CD14-positive monocyte (primary cell): ENCODE measurements at regions not wholly inside any gene's neighbourhood (a gene's known extent, or its start where the extent isn't known, plus 50 kb on each side); places are given as distances from the start of the nearest gene placed in this dataset.
"Not testable (repeated sequence)": the region's sequence is repeated elsewhere in the genome, so short reads cannot be mapped to it uniquely, and the experiment has no call there.

Source experiments
- DNase-seq, 3 donors: peaks; one replicate each; pipeline ENCODE4 v3.0.0-alpha.2; 2011 to 2022
- H2AFZ ChIP-seq: 2 replicates; pipeline ENCODE4 v1.6.0; 2012; ENCODE audit warnings: mild to moderate bottlenecking, low read depth, low read length, inconsistent platforms; ENCODE audit not compliant: insufficient read depth, poor library complexity, severe bottlenecking
- H3K27ac ChIP-seq, 2 donors: 1 replicate in 1 of 2; 2 replicates in 1 of 2; pipeline ENCODE4 v1.5.1; 2012 to 2013; ENCODE audit warnings: low read length in 2 of 2, control low read depth in 1 of 2, inconsistent platforms in 1 of 2, low read depth in 1 of 2, mild to moderate bottlenecking in 1 of 2
- H3K27me3 ChIP-seq, 2 donors: one replicate each; pipeline versions ENCODE4 v1.6.0 to v1.6.1; 2011 to 2013; ENCODE audit warnings: low read length in 2 of 2; ENCODE audit not compliant: control insufficient read depth in 2 of 2, insufficient read depth in 2 of 2
- H3K36me3 ChIP-seq, 2 donors: replicated peaks in 1 of 2; 1 replicate in 1 of 2; 2 replicates in 1 of 2; pipeline versions ENCODE4 v1.5.1 to v1.6.1; 2012 to 2013; ENCODE audit warnings: low read length in 2 of 2, control low read depth in 1 of 2, inconsistent platforms in 1 of 2, mild to moderate bottlenecking in 1 of 2; ENCODE audit not compliant: insufficient read depth in 2 of 2, control insufficient read depth in 1 of 2
- H3K4me1 ChIP-seq, 2 donors: 1 replicate in 1 of 2; 2 replicates in 1 of 2; pipeline versions ENCODE4 v1.5.1 to v1.6.1; 2012 to 2013; ENCODE audit warnings: low read length in 2 of 2, control low read depth in 1 of 2, inconsistent platforms in 1 of 2, mild to moderate bottlenecking in 1 of 2, moderate library complexity in 1 of 2; ENCODE audit not compliant: insufficient read depth in 2 of 2, control insufficient read depth in 1 of 2
- H3K4me2 ChIP-seq: replicated peaks from 2 replicates; pipeline ENCODE3; 2012; ENCODE audit warnings: low read length, moderate library complexity, mild to moderate bottlenecking; ENCODE audit not compliant: poor library complexity, severe bottlenecking; ENCODE audit errors: extremely low read depth
- H3K4me3 ChIP-seq, 3 experiments: fragments of 200-600 bp in 1 of 3; sonication (generic) in 1 of 3; replicated peaks in 1 of 3; 1 replicate in 2 of 3; 2 replicates in 1 of 3; pipeline ENCODE4 v1.5.1; 2011 to 2013; ENCODE audit warnings: low read length in 3 of 3, mild to moderate bottlenecking in 3 of 3, control low read depth in 2 of 3, low read depth in 2 of 3, inconsistent platforms in 1 of 3, moderate library complexity in 1 of 3
- H3K79me2 ChIP-seq: 2 replicates; pipeline ENCODE4 v1.6.0; 2012; ENCODE audit warnings: mild to moderate bottlenecking, control low read depth, inconsistent platforms, low read length, moderate library complexity; ENCODE audit not compliant: insufficient read depth
- H3K9ac ChIP-seq: 2 replicates; pipeline ENCODE4 v1.6.0; 2017; ENCODE audit warnings: low read length, mild to moderate bottlenecking; ENCODE audit not compliant: insufficient read depth, poor library complexity, severe bottlenecking
- H3K9me3 ChIP-seq, 2 donors: replicated peaks in 1 of 2; 1 replicate in 1 of 2; 2 replicates in 1 of 2; pipeline versions ENCODE4 v1.5.1 to v1.6.1; 2012 to 2013; ENCODE audit warnings: low read length in 2 of 2, control low read depth in 1 of 2; ENCODE audit not compliant: control insufficient read depth in 1 of 2, insufficient read depth in 1 of 2
- H4K20me1 ChIP-seq: 2 replicates; pipeline ENCODE4 v1.6.0; 2012; ENCODE audit warnings: mild to moderate bottlenecking, low read length, control low read depth, moderate library complexity; ENCODE audit not compliant: insufficient read depth
- H3K27ac Mint-ChIP-seq, 7 donors: one replicate each; pipeline ENCODE4 v1.8.0; 2020; ENCODE audit warnings: mild to moderate bottlenecking in 7 of 7, mixed read lengths in 7 of 7, moderate library complexity in 6 of 7, inconsistent platforms in 2 of 7
- H3K27me3 Mint-ChIP-seq, 3 donors: one replicate each; pipeline ENCODE4 v1.8.0; 2021 to 2022; ENCODE audit warnings: low read depth in 3 of 3, mild to moderate bottlenecking in 3 of 3, mixed read lengths in 3 of 3, moderate library complexity in 3 of 3, inconsistent platforms in 1 of 3
- H3K36me3 Mint-ChIP-seq, 2 donors: one replicate each; pipeline ENCODE4 v1.8.0; 2020; ENCODE audit warnings: mixed read lengths in 2 of 2, inconsistent platforms in 1 of 2, mild to moderate bottlenecking in 1 of 2
- H3K4me1 Mint-ChIP-seq: one replicate; pipeline ENCODE4 v1.8.0; 2020; ENCODE audit warnings: mild to moderate bottlenecking, mixed read lengths
- H3K4me3 Mint-ChIP-seq, 2 donors: one replicate each; pipeline ENCODE4 v1.8.0; 2020; ENCODE audit warnings: mild to moderate bottlenecking in 2 of 2, mixed read lengths in 2 of 2, moderate library complexity in 1 of 2
- H3K9me3 Mint-ChIP-seq, 7 donors: one replicate each; pipeline ENCODE4 v1.8.0; 2020 to 2022; ENCODE audit warnings: mixed read lengths in 7 of 7, mild to moderate bottlenecking in 6 of 7, moderate library complexity in 6 of 7, inconsistent platforms in 2 of 7
- CTCF ChIP-seq: fragments of 200-600 bp; IDR thresholded peaks from one replicate; pipeline ENCODE4 v1.8.0; 2022; ENCODE audit warnings: antibody characterized with exemption, mild to moderate bottlenecking
- WGBS: methylation state at CpG from one replicate; pipeline ENCODE4 v1.1.5; 2013; ENCODE audit warnings: missing lambda C conversion rate; ENCODE audit not compliant: insufficient coverage; 5-methylcytosine and 5-hydroxymethylcytosine counted together
- intact Hi-C, 2 donors: fragments of 100-400 bp; cut with micrococcal nuclease; formaldehyde crosslinking; loops; one replicate each; pipeline versions ENCODE4 v1.15.0 to v1.15.1; 2023

GRCh38 chr1:188023206-188023605 lies 1194.5 kb downstream of the PLA2G4A start:
- Mint-ChIP-seq H3K4me1 (no peaks in the 10 kb centered on the region), H3K27ac (no peak overlapping the region), H3K9me3 (peaks cover 0 to 8% (median 1%) of the 10 kb centered on the region in 7 donors), H3K36me3 (no peaks in the 10 kb centered on the region), H3K4me3 (no peak overlapping the region), H3K27me3 (peaks cover 0 to 1% (median 0%) of the 10 kb centered on the region in 3 donors)
- intact Hi-C loops, result no loop called here
- Histone ChIP-seq H3K27me3 (no peaks in the 10 kb centered on the region), H3K36me3 (no peaks in the 10 kb centered on the region), H3K9ac (no peak overlapping the region), H3K4me3 (no peak overlapping the region), H4K20me1 (no peaks in the 10 kb centered on the region), H3K9me3 (no peaks in the 10 kb centered on the region), H3K27ac (no peak overlapping the region), H2AFZ (no peak overlapping the region), H3K4me2 (no peak overlapping the region), H3K4me1 (no peaks in the 10 kb centered on the region), H3K79me2 (no peaks in the 10 kb centered on the region)
- DNase-seq, result no peak
- 100% methylated on average over 2 of the region's 2 CpGs for WGBS
- TF ChIP-seq CTCF, result no peak

- Mint-ChIP-seq H3K9me3 (peaks cover 0 to 2% (median 0%) of the 10 kb centered on the region in 7 donors), H3K36me3 (no peaks in the 10 kb centered on the region), H3K27ac (no peak overlapping the region), H3K27me3 (no peaks in the 10 kb centered on the region), H3K4me3 (no peak overlapping the region), H3K4me1 (no peaks in the 10 kb centered on the region)
- Histone ChIP-seq H3K36me3 (no peaks in the 10 kb centered on the region), H3K9ac (no peak overlapping the region), H3K27me3 (no peaks in the 10 kb centered on the region), H4K20me1 (no peaks in the 10 kb centered on the region), H3K79me2 (no peaks in the 10 kb centered on the region), H2AFZ (no peak overlapping the region), H3K4me3 (no peak overlapping the region), H3K27ac (no peak overlapping the region), H3K4me2 (no peak overlapping the region), H3K4me1 (no peaks in the 10 kb centered on the region), H3K9me3 (no peaks in the 10 kb centered on the region)
- DNase-seq, result no peak
- TF ChIP-seq CTCF, result no peak
- intact Hi-C loops, result no loop called here
Observed at GRCh38 chr1:188027613-188028012, 1198.9 kb downstream of the PLA2G4A start.

- H3K9me3 Mint-ChIP-seq, result peaks cover 4 to 13% (median 8%) of the 10 kb centered on the region in 7 donors
- H3K4me3 Mint-ChIP-seq, H3K27ac Mint-ChIP-seq, intact Hi-C loops, H3K4me1 ChIP-seq, H3K79me2 ChIP-seq, H3K36me3 ChIP-seq, H3K4me3 ChIP-seq, H3K36me3 Mint-ChIP-seq, H3K4me2 ChIP-seq, H2AFZ ChIP-seq, H3K27me3 ChIP-seq, H3K9ac ChIP-seq, H3K27me3 Mint-ChIP-seq, H4K20me1 ChIP-seq, DNase-seq, H3K27ac ChIP-seq, H3K4me1 Mint-ChIP-seq: not testable (repeated sequence)
- peaks cover 12 to 17% of the 10 kb centered on the region in 2 donors for H3K9me3 ChIP-seq
- no CpG with 5 or more reads among the region's 2 CpGs for WGBS
Observed at GRCh38 chr1:188037572-188037971, 1208.8 kb downstream of the PLA2G4A start.
